NCI-H2196 (cell line): ENCODE measurements at regions not wholly inside any gene's neighbourhood (a gene's known extent, or its start where the extent isn't known, plus 50 kb on each side); places are given as distances from the start of the nearest gene placed in this dataset.
"Not testable (repeated sequence)": the region's sequence is repeated elsewhere in the genome, so short reads cannot be mapped to it uniquely, and the experiment has no call there.

ENCODE experiments used
- DNase-seq: peaks from one replicate; lab custom pipeline; 2025; ENCODE audit not compliant: unreplicated experiment; lab: John Stamatoyannopoulos, UW

- no peak for DNase-seq
These were observed 159.4 kb upstream of the KBTBD8 start for GRCh38 chr3:66838704-66839103.

GRCh38 chr3:66839508-66839907 lies 158.6 kb upstream of the KBTBD8 start:
- no peak for DNase-seq

GRCh38 chr3:66842761-66843464 lies 155.2 kb upstream of the KBTBD8 start:
- DNase-seq, result not testable (repeated sequence)

DNA sequence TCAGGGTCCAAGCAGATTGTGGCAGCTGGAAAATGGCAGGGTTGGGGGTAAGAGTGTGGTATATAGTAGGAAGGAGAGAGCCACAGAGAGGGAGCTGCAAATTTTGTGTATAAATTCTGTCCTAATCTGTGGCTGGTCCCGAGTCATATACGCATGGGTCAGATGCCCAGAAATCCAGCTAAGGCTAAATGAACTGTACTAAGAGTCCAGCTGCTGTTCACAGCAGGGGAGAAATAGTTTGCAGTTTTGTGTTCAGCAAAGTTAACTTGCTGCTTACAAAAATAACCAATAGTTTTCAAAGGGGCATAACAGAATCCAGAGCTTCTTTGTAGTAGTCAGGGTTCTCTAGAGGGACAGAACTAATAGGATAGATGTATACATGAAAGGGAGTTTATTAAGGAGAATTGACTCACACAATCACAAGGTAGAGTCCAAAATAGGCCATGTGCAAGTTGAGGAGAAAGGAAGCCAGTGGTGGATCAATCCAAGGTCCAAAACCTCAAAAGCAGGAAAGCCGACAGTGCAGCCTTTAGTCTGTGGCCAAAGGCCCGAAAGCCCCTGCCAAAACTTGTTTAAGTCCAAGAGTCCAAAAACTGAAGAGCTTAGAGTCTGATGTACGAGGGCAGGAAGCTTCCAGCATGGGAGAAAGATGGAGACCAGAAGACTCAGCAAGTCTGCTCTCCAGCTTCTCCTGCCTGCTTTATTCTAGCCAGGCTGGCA lies 146.1 kb upstream of the KBTBD8 start:
- no peak for DNase-seq

DNA sequence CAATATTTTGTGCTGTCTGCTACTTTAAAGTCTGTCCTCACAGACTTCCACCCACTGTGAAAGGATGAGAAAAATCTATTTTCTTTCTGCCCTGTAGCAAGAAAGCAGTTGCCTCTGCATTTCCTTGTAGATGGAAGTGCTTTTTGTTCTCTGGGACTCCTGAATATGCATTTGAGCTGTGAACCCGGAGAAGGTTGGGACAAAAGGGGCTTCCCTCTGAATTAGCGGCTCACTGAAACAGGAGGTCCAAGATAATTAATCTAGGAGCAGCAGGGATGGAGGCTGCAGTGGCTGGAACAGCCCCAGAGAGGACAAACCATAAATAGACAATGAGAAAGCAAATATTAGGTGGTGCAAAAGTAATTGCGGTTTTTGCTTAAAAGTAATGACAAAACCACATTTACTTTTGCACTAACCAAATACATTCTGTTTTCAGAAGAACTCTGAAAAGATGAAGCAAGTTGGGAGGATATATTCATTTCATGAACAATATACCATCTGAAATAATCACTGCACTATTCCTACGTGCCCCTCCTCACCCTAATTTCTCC lies 143.4 kb upstream of the KBTBD8 start:
- DNase-seq, result no peak

GRCh38 chr3:66856533-66856932 lies 141.6 kb upstream of the KBTBD8 start:
- no peak for DNase-seq

- no peak for DNase-seq
These were observed 139.3 kb upstream of the KBTBD8 start for GRCh38 chr3:66858656-66859381.

DNA sequence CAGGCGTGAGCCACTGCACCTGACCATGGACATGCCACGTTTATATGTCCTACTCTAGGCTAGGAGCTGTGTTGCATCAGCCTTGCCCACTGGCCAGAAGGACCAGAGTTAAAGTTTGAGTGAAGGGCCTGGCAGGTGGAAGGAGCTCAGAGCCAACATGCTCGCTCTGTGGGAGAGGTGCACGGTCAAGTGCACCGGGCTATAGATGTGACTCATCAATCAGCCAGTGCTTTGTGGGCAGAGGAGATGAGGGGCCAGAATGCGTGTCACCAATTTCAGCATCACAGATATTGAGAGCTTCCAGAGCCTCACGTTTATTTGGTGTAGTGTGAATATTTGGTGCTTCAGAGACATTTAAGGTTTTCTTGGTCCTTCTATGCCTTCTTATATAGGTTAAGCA lies 137.3 kb upstream of the KBTBD8 start:
- no peak for DNase-seq

DNA sequence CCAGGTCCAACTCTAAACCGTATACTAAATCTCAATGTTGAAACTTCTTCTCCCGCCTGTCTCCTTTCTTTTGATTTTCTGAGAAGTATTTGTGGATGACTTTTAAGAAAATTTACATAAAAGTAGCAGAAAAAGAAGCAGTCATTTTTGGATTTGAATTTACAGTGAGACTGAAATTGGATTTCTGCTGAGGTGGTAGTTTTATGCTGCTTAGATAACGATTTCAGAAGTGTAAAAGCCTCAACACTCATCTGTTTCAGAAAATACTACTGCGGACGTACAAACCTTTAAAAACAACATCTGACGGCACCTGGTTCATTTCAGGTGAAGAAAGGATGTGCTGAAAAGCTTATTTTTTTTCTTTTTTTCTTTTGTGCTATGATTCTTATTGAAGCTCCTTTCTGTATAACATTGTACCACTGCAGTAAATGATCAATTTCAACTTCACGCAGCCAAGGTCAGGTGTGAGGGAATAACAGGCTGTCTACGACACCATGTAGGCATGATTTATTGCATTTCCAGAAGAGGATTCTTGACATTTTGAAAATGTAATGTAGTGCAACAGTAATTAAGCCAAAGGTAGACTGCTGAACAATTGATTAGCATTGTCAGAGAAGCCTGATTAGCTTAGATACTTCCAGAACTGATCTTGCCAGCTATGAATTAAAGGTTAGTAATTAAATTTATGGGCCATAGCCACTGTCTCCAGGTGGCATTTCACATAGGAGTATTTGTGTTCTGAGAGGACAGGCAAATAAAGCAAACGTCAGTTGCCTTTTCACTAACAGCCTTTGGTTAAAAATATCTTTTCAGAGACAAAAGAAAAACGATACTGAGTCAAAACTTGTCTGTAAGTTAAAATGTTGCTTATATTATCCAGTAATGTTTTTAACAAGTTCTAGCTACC lies 134.6 kb upstream of the KBTBD8 start:
- no peak for DNase-seq

GRCh38 chr3:66884659-66885058 lies 113.4 kb upstream of the KBTBD8 start:
- no peak for DNase-seq

GRCh38 chr3:66885326-66886000 lies 112.6 kb upstream of the KBTBD8 start:
- no peak for DNase-seq

- DNase-seq, result no peak
These were observed 108.2 kb upstream of the KBTBD8 start for GRCh38 chr3:66889750-66890494.

GRCh38 chr3:66898155-66898554 lies 100.0 kb upstream of the KBTBD8 start:
- DNase-seq, result no peak

DNA sequence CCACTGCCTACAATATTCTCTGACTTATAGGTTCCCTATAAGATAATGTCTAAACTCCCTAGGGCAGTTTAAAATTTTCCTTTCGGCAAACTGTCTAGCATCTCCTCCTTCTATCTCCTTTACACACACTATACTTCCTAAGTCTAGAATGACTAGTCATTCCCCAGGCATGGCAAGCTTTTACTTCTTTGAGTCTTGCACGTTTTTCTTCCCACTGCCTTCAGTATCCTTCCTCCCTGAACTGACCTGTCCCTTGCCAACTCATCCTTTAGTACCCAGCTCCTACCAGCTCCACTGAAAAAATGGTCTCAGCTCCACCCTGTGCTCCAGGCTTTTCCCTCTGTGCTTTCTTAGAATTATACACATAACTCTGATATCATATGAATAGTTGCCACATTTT lies 93.8 kb upstream of the KBTBD8 start:
- no peak for DNase-seq

DNA sequence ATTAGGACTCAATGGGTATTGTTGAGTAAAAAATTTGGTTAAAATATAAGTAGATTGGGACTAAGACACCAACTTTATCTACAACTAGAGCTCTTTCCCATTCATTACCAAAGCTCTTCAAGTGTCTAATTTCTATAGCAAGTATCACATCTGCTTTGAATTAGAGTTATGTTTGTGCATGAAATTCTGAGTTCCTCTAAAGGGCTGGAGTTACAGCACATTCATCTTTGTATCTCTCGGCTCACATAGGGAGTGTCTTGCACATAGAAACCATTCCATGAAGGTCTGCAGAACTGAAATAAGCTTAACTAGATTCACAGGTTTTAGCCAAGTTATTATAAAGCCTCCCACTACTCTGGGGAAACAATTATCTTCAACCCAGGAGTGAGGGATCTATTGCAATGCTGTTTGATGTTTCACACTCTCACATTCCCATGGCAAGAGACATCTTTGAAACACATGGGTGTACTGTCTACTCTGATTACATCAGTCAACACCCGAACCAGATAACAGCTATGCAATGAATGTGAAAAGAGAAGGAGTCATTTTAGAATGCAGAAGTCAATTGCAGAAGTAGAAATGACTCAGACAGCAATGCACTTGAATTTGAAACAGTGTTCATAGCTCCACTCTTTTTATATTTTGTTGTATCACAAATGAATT lies 93.1 kb upstream of the KBTBD8 start:
- no peak for DNase-seq

DNA sequence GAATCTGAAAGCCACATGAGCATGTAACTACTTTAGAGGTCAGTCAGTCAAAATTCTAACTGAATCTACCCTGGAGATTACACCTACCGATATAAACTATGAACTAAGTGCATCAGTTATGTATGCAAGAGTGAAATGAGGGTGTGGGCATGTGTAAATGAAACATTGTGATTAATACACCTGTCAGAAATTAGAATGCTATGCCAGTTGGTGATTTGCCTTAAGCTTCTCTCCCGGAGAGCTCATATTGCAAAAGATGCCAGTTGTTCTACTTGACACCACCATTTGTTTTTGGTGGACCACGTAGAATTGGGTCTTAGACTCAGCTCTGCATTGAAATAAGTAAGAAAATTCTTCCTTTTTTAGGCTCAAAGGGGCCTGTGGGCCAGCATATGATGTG lies 91.0 kb upstream of the KBTBD8 start:
- no peak for DNase-seq

DNA sequence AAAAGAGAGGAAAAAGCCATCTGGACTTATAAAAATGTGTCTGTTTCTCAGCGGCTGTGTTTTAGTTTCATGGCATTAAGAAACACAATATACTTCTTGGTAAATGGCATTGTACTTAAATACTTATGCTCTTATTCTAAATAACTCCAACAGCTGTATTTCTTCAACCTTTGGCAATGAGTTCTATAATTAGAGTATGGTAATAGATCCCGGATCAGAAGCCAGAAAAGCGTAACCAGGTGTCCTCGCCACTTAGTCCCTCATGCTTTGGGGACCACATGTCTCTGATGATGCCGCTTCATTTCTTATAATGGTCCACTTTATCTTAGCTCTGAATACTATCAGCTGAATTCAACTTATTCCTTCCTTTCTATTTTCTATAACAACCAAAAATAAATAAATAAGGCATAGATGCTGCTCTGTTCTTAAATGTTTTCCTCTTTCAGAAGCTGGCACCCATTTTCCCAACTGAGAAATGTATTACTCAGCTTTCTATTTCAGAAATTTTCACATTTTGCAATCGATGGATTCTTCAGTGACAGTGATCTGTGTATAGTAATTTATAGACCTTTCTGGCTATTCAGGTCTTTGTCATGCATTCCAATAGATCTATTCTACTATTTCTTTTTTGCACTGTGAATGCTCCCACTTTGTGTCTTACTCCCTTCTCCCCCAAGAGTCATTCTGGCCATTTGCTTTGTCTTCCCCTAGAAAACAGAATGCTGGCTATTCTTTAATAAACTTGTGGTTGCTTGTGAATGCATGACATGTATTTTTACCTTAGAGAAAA lies 87.6 kb upstream of the KBTBD8 start:
- no peak for DNase-seq

DNA sequence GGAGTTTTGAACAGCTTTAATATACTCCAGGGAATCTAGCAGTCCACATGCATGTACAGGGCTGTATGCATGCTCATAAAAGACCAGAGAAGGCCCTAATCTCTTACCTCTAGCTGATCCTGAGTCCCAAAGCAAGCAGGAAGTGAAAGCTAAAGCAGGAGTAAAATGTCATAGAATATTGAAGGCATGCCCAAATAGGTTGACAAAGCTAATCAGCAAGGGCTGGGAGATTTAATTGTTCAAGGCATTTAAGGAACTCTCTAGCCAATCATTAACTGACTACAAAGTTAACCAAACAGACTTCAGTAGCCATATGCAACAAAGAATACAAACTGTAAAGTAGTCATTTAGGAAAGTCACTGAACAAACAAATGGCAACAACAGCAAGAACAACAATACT lies 85.8 kb upstream of the KBTBD8 start:
- DNase-seq, result no peak
